Activated naive CD8-positive, alpha-beta T cell treated with anti-CD3 and anti-CD28 coated beads, Interleukin-2, amount 50 U/mL, for 16 hours (primary cell): ENCODE measurements at regions not wholly inside any gene's neighbourhood (a gene's known extent, or its start where the extent isn't known, plus 50 kb on each side); places are given as distances from the start of the nearest gene placed in this dataset.

Experiments
- DNase-seq: peaks from one replicate; pipeline ENCODE4 v3.0.0-alpha.2; 2020; ENCODE audit warnings: low read depth, low spot score

GRCh38 chr13:73364736-73365135 lies 305.9 kb downstream of the KLF5 start:
- no peak for DNase-seq

GRCh38 chr13:73358606-73359095 lies 299.8 kb downstream of the KLF5 start:
- DNase-seq, result no peak

- no peak for DNase-seq
Observed at GRCh38 chr13:73355134-73355533, 296.3 kb downstream of the KLF5 start.

DNA sequence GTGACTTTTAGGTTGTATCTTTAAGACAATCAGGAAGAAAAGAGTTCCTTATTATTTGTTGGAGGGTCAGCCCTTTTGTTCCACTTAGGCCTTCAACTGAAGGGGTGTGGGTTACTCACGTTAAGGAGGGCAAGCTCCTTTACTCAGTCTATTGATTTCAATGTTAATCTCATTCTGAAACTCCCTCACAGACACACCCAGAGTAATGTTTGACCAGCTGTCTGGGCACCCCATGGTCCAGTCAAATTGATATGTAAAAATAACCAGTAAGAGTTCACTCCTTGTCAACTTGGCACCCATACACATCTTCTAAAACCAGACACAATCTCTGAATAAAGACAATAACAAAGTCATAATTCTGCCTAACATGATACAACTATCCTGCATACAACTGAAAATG lies 292.9 kb downstream of the KLF5 start:
- no peak for DNase-seq

GRCh38 chr13:73341748-73342147 lies 282.9 kb downstream of the KLF5 start:
- no peak for DNase-seq

DNA sequence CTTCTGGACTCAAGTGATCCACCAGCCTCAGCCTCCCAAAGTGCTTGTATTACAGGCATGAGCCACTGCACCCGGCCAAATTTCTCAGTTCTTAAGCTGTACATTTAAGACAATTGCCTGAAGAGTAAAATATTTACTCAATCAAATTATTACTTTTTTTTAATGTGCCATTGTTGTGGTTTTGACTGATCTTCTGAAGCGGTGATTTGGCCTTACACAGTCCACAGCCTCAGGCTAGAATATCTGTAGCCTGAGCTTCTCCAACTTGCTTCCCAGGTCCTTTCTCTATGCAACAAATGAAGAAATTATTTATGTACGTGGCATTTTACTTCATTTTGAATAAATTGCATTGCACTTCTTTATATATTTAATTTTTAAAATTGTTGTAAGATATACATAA lies 281.3 kb downstream of the KLF5 start:
- DNase-seq, result no peak

GRCh38 chr13:73339086-73339485 lies 280.3 kb downstream of the KLF5 start:
- DNase-seq, result no peak

DNA sequence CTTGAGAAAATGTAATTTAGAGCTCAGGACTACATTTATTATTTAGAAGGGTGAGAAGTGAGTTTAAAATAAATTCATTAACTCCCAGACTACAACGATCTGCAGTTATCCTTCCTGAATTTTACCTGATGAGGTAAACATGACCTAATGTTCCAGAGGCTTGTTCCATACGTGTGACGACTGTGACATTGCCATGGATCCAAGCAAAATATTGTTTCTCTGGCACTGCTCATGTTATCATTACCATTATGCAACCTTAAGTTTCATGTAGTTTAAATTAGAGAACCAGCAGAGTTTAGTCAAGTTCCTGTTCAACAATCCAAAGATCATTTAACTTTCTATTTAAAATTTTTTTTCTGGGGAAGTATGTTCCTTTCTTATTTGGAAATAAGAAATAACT lies 279.6 kb downstream of the KLF5 start:
- no peak for DNase-seq

GRCh38 chr13:73337532-73337931 lies 278.7 kb downstream of the KLF5 start:
- DNase-seq, result no peak

DNA sequence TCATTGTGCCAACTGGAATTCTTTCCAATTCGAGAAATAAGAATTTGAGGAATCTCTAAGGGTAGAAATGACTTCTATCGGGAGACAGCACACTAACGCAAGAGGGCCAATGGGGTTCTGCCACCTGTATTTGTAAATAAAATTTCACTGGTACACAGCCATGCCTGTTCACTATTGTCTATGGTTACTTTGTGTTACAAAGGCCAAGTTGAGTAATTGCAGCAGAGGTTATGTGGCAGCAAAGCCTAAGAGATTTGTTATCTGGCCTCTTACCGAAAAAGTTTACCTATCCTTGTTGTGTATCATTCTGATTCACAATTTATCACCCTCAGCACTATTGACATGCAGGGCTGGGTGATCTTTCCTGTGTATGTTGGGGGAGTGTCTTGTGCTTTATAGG lies 278.0 kb downstream of the KLF5 start:
- DNase-seq, result no peak

DNA sequence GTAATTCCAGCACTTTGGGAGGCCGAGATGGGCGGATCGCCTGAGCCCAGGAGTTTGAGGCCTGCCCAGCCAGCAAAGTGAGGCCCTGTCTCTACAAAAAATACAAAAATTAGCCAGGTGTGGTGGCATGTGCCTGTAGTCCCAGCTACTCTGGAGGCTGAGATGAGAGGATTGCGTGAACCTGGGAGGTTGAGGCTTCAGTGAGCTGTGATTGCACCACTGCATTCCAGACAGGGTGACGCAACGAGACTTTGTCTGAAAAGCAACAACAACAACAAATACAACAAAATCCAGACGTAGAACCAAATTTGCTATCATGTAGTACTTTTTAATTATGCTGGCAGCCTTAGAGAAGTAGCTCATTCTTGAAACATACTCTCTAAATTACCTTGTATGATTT lies 277.1 kb downstream of the KLF5 start:
- no peak for DNase-seq

DNA sequence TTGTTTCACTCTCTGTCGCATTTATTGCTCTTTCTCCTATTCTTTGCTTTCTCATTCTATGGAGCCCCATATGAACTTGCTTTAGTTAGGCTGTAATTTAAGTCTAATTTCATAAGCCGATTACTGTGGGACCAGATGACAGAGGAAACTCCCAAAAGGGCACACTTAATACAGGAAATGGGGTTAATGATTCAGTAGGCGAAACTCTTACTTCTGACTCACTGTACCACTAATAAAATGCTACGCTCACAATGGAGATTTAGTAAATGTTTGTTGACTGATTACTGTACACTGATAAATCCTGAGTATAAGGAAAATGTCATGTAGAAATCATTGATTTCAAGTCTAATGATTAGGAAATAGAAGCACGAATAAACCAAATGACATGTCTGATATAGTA lies 276.4 kb downstream of the KLF5 start:
- no peak for DNase-seq

DNA sequence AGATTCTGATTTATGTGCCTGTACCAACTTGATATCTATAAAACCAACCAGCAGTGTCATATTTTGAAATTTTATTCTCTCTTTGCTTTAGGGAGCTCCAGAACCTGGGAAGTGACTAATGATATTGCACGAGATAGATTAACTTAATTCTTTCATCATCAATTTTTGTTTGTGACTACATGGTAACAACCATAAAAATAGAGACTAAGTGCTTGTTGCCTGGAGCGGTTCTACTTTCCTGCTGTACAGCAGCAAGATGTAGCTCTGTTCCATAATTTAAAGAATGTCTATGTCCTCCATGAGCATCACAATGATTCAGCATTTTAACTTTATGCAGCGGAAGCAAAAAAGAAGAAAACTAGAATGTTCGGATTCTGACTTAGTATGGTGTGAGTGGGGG lies 275.6 kb downstream of the KLF5 start:
- no peak for DNase-seq

GRCh38 chr13:73331556-73331955 lies 272.8 kb downstream of the KLF5 start:
- no peak for DNase-seq

- no peak for DNase-seq
Observed at GRCh38 chr13:73329355-73329754, 270.6 kb downstream of the KLF5 start.

DNA sequence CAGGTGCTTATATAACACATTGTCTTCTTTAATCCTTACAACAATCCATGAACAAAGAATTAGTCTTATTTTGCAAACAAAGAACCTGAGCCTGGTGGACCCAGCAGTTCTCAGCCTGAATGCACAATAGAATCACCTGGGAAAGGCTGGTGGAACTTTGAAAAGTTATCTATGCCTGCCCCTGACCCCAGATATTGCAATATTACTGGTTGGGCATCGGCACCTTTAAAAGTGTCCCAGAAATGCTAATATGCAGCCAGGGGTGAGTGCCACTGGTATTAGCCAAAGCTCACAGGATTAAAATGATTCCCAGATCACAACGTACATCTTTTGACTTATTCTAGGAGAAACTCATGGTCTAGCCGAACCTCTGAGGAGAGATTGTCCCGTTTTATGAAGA lies 268.8 kb downstream of the KLF5 start:
- no peak for DNase-seq

DNA sequence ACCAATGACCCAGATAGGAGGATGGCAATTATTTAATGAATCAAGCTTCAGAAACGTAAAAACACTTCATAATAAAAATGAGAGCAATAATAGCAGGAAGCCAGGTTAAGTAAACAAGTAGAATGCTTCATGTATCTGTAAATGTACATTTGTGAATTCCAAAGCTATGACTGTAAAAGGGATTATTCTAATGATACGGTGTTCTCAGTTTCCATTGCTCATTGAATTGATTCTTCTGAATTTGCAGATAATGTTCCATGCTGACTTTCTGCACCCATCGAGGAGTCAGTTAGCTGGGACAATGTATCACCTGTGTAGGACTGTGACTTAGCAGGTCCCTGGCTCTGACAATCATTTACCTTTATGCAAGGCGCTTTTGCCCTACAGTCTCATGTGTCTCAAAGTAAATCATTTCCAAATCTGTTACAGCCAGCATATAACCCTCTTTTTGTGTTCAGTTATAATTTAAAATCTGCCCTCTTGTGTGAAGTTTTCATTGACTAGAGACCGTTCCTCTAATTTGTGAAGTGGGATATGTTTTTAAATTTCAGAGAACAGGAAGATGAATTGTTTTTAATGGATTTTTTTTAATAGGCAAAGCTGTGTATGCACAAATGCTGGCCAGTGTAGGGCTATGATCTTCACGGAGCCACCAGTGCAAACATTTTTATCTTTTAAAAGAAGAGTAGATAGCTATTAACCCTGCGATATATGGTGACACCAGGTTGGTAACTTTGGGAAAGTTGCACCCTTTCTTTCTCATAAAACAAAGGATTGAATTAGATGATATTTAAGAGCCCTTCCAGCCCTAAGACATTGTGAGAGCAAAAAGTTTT lies 267.1 kb downstream of the KLF5 start:
- DNase-seq, result no peak

DNA sequence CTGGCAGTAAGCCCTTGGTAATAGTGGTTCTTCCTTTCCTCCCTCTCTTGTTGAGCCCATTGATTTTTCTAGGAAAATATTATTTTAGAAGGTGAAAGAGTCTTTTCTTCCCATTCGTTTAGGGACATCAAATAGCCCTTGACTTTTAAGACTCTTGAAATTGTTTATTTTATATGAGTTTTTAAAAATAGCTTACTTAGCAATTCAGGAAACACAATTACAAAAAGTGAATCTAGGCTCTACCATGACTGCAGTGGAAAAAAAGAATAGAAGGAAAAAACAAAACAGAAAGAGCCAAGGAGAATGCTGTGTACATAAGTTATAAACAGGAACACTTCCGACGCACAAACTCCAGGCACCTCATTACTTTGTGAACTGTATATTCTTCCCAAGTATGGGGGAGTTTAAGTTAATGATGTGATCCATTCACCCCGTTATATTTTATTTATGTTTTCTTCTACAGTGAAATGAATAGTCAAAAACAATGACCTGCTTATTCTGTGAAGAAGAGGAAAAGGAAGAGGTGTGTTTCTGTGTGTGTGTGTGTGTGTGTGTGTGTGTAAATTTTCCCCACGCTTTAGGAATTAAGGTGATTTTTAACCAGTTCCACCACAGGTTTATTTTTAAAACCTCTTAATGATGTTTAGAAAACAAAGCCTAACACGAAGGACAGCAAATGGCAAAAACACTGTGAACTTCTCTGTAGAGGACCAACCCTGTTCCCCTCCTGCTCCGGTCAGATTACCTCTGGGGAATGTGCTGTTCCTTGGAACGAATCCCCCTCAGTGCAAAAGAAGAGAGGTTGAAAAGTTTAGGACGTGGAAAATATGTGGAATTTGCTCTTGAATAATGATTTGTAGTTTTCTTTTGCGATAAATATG lies 266.3 kb downstream of the KLF5 start:
- no peak for DNase-seq

DNA sequence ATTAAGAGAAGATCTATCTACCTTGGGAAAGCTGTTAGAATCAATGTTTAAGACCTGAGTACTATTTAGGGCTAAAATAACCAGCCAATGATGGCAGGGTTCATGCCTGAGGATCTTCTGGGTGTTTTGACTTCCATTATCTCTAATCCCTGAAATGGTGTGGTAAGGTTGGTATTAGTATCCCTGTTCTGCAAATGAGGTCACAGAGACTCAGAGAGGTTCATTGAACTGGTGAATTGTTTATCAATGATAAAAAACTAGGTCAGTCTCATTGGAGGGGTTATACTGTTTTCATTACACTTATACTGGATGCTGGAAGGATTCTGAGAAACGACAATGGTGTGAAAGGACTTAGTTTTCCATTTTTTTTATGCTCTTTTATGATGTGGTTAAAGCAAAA lies 264.8 kb downstream of the KLF5 start:
- DNase-seq, result no peak

DNA sequence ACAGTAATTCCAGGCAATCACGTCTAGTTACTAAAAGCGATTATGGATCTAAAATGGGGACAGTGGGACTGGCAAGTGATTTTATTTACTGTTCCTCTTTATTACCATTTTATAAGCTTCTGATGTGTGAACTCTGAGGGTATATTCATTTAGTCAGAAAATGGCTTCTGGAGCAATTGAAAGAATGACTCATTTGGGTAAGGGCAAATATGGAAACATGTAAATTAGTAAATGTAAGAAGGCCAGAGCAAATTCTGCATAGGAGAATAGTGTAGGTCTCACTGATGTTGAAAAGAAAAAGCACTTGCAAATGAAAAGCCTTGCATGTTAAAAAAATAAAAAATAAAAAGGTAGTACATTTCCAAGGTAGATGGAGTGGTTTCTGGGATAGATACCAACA lies 262.2 kb downstream of the KLF5 start:
- no peak for DNase-seq

GRCh38 chr13:73317140-73317539 lies 258.3 kb downstream of the KLF5 start:
- no peak for DNase-seq

GRCh38 chr13:73310366-73310765 lies 251.6 kb downstream of the KLF5 start:
- DNase-seq, result no peak

DNA sequence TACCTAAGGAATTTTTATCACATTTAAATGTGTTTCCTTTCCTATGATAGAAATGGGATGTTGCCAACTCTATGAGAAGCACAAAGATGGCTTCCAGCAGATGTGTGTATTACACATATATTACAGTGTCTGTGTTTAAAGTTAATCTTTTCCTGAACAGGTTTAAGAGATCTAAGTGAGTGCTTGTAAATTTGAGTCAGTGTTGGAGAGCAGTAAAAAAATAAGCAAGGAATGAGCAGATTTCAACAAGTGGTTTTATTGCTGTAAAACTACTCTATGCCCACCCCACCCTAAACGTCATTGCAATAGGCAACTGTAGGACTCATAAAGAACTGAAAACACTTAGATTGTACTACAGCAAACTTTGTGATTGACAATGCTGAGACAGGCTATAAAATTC lies 248.7 kb downstream of the KLF5 start:
- no peak for DNase-seq
